Heart left ventricle (tissue), 13 donors: ENCODE measurements at regions not wholly inside any gene's neighbourhood (a gene's known extent, or its start where the extent isn't known, plus 50 kb on each side); places are given as distances from the start of the nearest gene placed in this dataset.

ENCODE experiments used
- POLR2A ChIP-seq, 2 donors: fragments of 450-650 bp; IDR thresholded peaks; one replicate each; pipeline ENCODE4 v1.6.1; 2017; ENCODE audit warnings: antibody characterized with exemption in 2 of 2, mild to moderate bottlenecking in 2 of 2, moderate library complexity in 2 of 2
- TF ChIP-seq, protein P1 (sequence below), 12 donors: fragments of 200-600 bp; sonication (generic) in 4 of 12; IDR thresholded peaks; one replicate each; pipeline versions ENCODE4 v1.5.0 to v1.8.0; 2018 to 2022; ENCODE audit warnings: antibody characterized with exemption in 12 of 12, mild to moderate bottlenecking in 5 of 12
- donor health status: ischemic (EF 13 %, LVEDD 7.1; RV severe dilation, severe dysfunction).
- donor health status: DM: no; HTN: yes; CAD: no.
- donor health status: DM: no; HTN: no; CAD: no.
- donor health status: ischemic (EF 25% LVEDD 6.9; RV normal size, moderate dysfunction).
- donor health status: ischemic (EF 25% LVEDD 5.7; RV mildly dilated, moderate dysfunction).
- donor health status: ischemic (EF 35%, LVEDD 5.7; RV mildly dilated, moderate dysfunction).
- donor health status: nonischemic (EF 11% LVEDD 7.7; RV severe dilation, severe dysfunction).
- donor health status: DM: yes; HTN: yes; CAD: no.
- donor health status: PGD.
- donor health status: ischemic (EF 29% LVEDD 5.4; RV normal size, mild dysfunction).
- donor health status: nonischemic (EF 23%, LVEDD 6.1; RV moderate dilation, normal function).

DNA sequence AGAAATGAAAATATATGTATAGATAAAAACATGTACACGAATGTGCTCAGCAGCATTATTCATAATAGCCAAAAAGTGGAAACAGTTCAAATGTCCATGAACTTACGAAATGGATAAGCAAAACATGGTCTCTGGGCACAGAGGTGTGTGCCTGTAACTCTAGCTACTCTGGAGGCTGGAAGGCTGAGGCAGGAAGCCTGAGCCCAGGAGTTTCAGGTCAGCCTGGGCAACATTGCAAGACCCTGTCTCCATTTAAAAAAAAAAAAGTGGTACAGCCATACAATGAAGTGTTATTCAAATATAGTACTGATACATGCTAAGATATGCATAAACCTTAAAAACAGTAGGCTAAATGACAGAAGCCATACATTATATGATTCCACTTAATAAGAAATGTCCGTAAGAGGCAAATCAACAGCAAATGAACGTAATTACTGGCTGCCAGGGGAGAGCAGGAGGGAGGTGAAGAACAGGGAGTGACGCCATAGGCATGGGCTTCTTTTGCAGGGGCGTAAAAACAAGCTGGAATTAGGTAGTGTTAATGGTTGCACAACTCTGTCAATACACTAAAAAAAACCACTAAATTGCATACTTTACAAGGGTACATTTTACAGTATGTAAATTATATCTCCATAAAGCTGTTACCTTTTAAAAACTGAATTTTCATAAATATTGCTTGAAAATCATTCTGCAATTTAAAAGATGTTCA lies 87.2 kb upstream of the PLEKHM1 start:
- TF ChIP-seq, protein P1, sequence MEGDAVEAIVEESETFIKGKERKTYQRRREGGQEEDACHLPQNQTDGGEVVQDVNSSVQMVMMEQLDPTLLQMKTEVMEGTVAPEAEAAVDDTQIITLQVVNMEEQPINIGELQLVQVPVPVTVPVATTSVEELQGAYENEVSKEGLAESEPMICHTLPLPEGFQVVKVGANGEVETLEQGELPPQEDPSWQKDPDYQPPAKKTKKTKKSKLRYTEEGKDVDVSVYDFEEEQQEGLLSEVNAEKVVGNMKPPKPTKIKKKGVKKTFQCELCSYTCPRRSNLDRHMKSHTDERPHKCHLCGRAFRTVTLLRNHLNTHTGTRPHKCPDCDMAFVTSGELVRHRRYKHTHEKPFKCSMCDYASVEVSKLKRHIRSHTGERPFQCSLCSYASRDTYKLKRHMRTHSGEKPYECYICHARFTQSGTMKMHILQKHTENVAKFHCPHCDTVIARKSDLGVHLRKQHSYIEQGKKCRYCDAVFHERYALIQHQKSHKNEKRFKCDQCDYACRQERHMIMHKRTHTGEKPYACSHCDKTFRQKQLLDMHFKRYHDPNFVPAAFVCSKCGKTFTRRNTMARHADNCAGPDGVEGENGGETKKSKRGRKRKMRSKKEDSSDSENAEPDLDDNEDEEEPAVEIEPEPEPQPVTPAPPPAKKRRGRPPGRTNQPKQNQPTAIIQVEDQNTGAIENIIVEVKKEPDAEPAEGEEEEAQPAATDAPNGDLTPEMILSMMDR (IDR thresholded peaks at IDR 0.05) = no peak
- no peak for TF ChIP-seq POLR2A (IDR thresholded peaks at IDR 0.05)
